GM20000 (cell line): ENCODE measurements at regions not wholly inside any gene's neighbourhood (a gene's known extent, or its start where the extent isn't known, plus 50 kb on each side); places are given as distances from the start of the nearest gene placed in this dataset.

Experiments
- DNase-seq: peaks from one replicate; pipeline ENCODE4 v3.0.0; 2012; ENCODE audit warnings: low spot score
- TF ChIP-seq, protein P1 (sequence below): IDR thresholded peaks from 2 replicates; pipeline ENCODE4 v1.5.1; 2012; ENCODE audit warnings: mild to moderate bottlenecking, control low read depth; ENCODE audit errors: extremely low read depth, missing control alignments

DNA sequence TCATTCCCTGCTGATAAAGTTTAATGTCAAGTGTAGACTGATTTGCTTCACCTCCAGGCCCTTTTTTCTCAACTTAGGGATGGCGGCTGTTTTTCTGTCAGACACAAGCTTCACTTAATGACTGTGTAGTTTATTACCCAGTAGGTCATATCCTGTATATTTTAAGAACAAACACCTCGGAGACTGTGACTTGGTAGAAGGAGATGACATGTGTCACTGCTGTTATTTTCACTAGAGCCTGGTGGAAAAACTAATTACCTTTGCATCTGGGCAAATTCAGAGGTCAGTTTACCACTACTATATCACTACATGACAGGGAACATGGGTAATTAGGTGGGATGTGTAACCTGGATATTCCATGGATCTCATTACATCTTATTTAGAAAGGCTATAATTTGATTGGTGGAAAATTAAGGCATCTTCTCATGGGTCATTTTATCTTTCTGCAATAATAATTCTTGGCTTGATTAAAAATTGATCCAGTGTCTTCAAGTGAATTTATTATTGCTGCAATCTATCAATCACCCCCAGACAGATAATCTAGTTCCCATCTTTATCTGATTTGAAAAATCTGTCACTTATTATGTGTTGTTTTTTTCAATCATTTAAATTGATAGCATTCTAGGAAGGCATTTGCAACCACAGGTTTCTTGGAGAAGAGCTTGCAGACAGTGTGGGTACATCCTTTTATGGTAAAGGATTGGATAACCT, 353.8 kb upstream of the SPRED2 start:
- no peak for DNase-seq
- TF ChIP-seq, protein P1, sequence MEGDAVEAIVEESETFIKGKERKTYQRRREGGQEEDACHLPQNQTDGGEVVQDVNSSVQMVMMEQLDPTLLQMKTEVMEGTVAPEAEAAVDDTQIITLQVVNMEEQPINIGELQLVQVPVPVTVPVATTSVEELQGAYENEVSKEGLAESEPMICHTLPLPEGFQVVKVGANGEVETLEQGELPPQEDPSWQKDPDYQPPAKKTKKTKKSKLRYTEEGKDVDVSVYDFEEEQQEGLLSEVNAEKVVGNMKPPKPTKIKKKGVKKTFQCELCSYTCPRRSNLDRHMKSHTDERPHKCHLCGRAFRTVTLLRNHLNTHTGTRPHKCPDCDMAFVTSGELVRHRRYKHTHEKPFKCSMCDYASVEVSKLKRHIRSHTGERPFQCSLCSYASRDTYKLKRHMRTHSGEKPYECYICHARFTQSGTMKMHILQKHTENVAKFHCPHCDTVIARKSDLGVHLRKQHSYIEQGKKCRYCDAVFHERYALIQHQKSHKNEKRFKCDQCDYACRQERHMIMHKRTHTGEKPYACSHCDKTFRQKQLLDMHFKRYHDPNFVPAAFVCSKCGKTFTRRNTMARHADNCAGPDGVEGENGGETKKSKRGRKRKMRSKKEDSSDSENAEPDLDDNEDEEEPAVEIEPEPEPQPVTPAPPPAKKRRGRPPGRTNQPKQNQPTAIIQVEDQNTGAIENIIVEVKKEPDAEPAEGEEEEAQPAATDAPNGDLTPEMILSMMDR: no peak

DNA sequence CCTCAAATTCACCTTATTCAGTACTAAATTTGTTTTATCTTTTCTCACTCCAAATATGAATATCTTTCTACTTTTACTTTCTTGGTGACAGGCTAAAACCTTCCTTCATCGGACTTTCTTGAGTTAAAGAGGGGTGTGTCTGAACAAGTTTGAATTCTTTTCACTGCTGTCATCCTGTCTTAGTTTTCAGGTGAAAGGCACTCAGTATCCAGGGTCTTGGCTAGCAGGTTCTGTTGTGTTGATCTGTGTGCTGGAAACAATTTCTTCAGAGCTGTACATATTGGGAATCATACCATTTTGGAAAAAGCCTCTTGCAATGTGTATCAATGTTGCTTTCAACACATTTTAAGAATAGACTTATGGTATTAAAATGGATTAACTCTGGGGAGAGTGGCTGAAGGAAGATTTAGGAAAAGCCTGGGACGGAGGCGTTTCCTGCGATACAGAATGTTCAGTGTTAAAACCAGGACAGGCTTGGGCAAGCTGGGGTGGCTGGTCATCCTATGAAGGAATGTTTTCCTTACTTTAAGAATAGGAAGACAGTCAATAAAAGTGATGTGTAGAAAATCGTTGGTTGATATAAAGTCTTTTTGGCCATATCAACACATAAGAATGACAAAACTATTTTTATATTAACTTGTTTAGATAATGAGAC, 350.7 kb upstream of the SPRED2 start:
- no peak for DNase-seq
- TF ChIP-seq, protein P1: no peak

DNA sequence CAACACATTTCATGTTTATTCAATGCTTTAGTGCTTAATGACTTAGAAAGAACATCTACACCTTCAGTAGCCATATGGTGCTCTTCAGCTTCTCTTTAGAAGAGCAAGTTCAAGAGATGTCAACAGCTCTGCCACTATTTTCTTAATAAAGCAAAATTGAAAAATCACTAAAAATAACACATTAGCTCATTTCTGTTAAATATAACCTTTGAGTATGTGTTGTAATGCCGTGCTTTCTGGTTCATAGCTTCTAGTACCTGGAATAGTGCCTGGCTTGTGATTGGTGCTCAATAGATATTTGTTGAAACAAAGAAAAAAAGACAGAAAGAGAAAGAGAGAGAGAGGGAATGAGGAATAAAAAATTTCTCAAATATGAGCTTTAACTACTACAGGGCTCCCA, 349.8 kb upstream of the SPRED2 start:
- DNase-seq: no peak
- TF ChIP-seq, protein P1: no peak

DNA sequence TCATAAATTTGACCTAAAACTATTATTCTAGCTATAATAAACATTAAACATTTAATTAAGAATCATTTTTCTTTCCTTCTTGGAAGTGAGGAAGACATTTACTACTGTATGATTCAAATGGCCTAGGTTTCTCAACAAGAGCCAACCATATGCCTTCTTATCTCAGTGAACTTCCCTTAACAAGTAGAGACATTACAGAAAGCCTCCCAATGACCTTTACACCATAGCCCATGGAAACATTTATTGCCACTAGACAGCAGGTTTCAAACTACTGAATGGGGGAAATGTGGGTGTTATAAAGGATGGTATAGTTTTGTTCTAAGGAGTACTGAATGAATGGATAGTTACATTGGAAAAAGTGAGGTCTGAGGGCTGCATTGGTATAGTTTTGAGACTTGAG, 349.4 kb upstream of the SPRED2 start:
- TF ChIP-seq, protein P1: no peak
- DNase-seq: no peak

DNA sequence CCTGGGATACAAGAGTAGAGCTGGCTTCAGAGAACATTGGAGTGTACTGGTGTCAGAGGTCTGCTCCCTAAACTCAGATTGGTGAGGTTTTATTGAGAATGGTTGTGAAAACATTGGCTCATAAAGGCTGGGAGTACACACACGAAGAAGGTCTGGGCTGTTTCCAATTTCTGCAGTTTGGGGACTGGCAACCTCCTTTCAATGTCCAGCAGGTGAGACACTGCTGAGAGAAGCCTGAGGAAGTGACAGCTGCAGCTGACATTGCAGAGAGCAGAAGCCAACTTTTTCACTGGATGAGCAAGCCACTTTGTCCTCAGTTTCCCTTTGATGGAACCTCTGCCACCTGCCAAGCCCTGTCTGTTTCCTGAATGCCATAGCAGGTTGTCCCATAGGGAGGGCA, 346.6 kb upstream of the SPRED2 start:
- TF ChIP-seq, protein P1: no peak
- no peak for DNase-seq

DNA sequence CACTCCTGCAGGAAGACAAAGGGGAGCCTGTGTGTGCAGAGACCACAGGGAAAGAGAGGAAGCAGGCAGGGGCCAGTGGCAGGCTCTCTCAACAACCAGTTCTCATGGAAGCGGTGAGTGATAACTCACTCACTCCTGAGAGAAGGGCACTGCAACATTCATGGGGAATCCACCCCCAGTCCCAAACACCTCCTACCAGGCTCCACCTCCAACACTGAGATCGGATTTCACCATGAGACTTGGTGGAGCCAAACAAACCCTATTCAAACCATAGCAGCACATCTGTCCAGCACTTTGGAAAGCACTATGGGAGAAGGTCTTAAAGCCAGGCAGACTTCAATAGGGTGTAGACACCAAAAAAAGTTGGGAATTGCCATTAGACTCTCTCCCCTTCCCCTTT, 345.7 kb upstream of the SPRED2 start:
- TF ChIP-seq, protein P1: no peak

DNA sequence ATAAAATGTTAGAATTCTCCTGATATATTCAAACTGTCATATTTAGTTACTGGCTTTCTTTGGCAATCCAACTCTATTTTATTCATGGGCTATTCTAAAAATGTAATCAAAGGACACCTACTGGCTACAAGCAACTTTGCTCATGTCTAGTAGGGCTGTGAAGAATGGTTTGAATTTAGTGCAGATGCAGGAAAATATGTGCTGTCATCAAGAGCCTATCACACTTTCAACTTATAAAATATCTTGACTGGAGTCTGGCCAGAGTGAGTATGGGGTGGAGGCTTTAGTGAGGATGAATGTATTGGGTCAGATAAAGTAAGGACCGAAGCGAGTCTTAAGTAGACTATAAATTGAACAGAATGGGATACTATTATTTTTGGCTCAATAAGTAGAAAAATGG, 343.4 kb upstream of the SPRED2 start:
- DNase-seq: no peak
- TF ChIP-seq, protein P1: no peak

More for the DNA sequence above, 345.7 kb upstream of the SPRED2 start:
- no peak for DNase-seq
